SK-N-MC (cell line): ENCODE measurements at regions not wholly inside any gene's neighbourhood (a gene's known extent, or its start where the extent isn't known, plus 50 kb on each side); places are given as distances from the start of the nearest gene placed in this dataset.

Experiments
- EZH2 ChIP-seq: fragments of 200-600 bp; sonication (generic); IDR thresholded peaks from one replicate; pipeline ENCODE4 v1.6.1; 2017; ENCODE audit warnings: antibody characterized with exemption
- POLR2AphosphoS5 ChIP-seq: IDR thresholded peaks from 2 replicates; pipeline ENCODE4 v1.6.1; 2012; ENCODE audit warnings: mild to moderate bottlenecking, low read depth, low read length, borderline replicate concordance

GRCh38 chr11:134916421-134917213 is 504.6 kb upstream of the B3GAT1 start:
- no peak for TF ChIP-seq EZH2
- no peak for TF ChIP-seq POLR2AphosphoS5
